ENCODE measurements at regions not wholly inside any gene's neighbourhood (a gene's known extent, or its start where the extent isn't known, plus 50 kb on each side); places are given as distances from the start of the nearest gene placed in this dataset.

DNA sequence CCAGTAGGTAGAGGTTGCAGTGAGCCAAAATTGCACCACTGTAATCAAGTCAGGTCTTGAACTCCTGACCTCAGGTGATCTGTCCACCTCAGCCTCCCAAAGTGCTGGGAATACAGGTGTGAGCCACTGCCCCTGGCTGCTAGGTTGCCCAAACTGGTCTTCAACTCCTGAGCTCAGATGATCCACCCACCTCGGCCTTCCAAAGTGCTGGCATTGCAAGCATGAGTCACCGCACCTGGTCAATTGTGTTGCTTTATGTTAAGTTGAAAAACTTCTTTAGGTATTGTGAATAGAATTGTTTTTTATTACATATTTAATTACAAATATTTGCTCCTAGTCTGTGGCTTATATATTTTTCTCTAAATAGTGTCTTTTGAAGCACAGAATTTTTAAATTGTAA is 80.5 kb downstream of the PRKAB2 start:
- Histone ChIP-seq H3K4me3 (no peak overlapping the region), H3K4me2 (no peak overlapping the region), H3K4me1 (no peaks in the 10 kb centered on the region), H3K27ac (no peak overlapping the region), H3K9me3 (peaks cover 8% of the 10 kb centered on the region; the same call in 1 of the 3 replicates)
- DNase-seq (ENCODE audit: low read depth in 1 of 2, low spot score in 1 of 2): no peak
- 41% methylated on average over 2 of the region's 2 CpGs for WGBS (ENCODE audit: missing lambda C conversion rate)
- FAIRE-seq: no peak
- POLR2A ChIA-PET: no interaction called here
- no peak for TF ChIP-seq RFX5 (IDR thresholded peaks at IDR 0.05)
- no peak for TF ChIP-seq ZNF302 (CRISPR knock-in tag; IDR thresholded peaks at IDR 0.05)
- no peak for ATAC-seq
- CTCF ChIA-PET: no interaction called here

DNA sequence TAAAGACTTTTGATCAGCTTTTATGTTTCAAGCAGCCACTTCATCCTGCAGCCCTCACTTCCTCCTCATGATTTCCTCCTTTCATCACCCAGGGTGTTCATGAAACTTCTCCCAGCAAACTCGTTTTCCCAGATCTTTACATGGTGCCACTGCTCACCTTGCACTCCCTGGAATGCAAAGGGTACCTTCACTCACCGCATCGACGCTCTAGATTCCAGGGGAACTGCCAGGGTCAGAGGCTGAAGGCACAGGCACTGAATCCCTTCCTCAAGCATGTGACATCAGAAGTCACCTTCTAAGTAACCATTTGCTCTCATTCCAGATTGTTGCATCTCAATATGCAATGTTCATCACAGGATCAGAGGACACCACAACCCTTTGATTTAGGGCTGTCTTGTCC is 82.8 kb downstream of the PRKAB2 start:
- Histone ChIP-seq H3K4me3 (no peak overlapping the region), H3K4me2 (no peak overlapping the region), H3K9me3 (peaks cover 18% of the 10 kb centered on the region; the same call in 2 of the 3 replicates), H3K27ac (no peak overlapping the region), H3K4me1 (no peaks in the 10 kb centered on the region)
- TF ChIP-seq RFX5 (IDR thresholded peaks at IDR 0.05): no peak
- no peak for TF ChIP-seq RAD21 (conservative IDR thresholded peaks at IDR 0.05 in 1 of 2, IDR thresholded peaks at IDR 0.05 in 1 of 2)
- no peak for TF ChIP-seq FOSL2 (IDR thresholded peaks at IDR 0.05)
- no peak for TF ChIP-seq FOSL2 (CRISPR knock-in tag; IDR thresholded peaks at IDR 0.05)
- TF ChIP-seq KDM1A (IDR thresholded peaks at IDR 0.05; ENCODE audit: low read depth): no peak
- TF ChIP-seq, protein P1, sequence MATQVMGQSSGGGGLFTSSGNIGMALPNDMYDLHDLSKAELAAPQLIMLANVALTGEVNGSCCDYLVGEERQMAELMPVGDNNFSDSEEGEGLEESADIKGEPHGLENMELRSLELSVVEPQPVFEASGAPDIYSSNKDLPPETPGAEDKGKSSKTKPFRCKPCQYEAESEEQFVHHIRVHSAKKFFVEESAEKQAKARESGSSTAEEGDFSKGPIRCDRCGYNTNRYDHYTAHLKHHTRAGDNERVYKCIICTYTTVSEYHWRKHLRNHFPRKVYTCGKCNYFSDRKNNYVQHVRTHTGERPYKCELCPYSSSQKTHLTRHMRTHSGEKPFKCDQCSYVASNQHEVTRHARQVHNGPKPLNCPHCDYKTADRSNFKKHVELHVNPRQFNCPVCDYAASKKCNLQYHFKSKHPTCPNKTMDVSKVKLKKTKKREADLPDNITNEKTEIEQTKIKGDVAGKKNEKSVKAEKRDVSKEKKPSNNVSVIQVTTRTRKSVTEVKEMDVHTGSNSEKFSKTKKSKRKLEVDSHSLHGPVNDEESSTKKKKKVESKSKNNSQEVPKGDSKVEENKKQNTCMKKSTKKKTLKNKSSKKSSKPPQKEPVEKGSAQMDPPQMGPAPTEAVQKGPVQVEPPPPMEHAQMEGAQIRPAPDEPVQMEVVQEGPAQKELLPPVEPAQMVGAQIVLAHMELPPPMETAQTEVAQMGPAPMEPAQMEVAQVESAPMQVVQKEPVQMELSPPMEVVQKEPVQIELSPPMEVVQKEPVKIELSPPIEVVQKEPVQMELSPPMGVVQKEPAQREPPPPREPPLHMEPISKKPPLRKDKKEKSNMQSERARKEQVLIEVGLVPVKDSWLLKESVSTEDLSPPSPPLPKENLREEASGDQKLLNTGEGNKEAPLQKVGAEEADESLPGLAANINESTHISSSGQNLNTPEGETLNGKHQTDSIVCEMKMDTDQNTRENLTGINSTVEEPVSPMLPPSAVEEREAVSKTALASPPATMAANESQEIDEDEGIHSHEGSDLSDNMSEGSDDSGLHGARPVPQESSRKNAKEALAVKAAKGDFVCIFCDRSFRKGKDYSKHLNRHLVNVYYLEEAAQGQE (IDR thresholded peaks at IDR 0.05): no peak
- TF ChIP-seq, protein P2, sequence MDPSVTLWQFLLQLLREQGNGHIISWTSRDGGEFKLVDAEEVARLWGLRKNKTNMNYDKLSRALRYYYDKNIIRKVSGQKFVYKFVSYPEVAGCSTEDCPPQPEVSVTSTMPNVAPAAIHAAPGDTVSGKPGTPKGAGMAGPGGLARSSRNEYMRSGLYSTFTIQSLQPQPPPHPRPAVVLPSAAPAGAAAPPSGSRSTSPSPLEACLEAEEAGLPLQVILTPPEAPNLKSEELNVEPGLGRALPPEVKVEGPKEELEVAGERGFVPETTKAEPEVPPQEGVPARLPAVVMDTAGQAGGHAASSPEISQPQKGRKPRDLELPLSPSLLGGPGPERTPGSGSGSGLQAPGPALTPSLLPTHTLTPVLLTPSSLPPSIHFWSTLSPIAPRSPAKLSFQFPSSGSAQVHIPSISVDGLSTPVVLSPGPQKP (IDR thresholded peaks at IDR 0.05; ENCODE audit: low read depth, low read length): no peak
- ATAC-seq: no peak
- 22% methylated on average over 4 of the region's 4 CpGs for WGBS (ENCODE audit: missing lambda C conversion rate)
- CTCF ChIA-PET: no interaction called here
- DNase-seq (ENCODE audit: low read depth in 1 of 2, low spot score in 1 of 2): no peak
- no peak for FAIRE-seq
- POLR2A ChIA-PET: no interaction called here

DNA sequence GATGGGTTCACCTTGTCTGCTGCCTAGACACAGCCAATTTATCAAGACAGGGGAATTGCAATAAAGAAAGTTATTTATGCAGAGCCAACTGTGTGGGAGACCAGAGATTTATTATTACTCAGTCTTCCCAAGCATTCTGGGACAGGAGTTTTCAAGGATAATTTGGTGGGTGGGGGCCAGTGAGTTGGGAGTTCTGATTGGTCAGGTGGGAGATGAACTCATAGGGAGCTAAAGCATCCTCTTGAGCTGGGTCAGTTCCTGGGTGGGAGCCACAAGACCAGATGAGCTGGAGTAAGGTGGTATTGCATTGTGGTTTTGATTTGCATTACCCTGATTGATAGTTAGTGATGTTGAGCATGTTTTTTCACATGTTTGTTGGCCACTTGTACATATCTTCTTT is 86.1 kb downstream of the PRKAB2 start:
- ChIA-PET POLR2A (no interaction called here), CTCF (no interaction called here)
- H3K27ac ChIP-seq: no peak overlapping the region
- peaks cover 18% of the 10 kb centered on the region; the same call in 2 of the 3 replicates for H3K9me3 ChIP-seq
- FAIRE-seq: no peak
- 0 out of 3 replicates have a peak, but pooled peaks cover 3% of the 10 kb centered on the region for H3K4me1 ChIP-seq
- ATAC-seq: no peak
- no peak for TF ChIP-seq EHF (CRISPR knock-in tag; IDR thresholded peaks at IDR 0.05)
- TF ChIP-seq POLR2AphosphoS2 (conservative IDR thresholded peaks at IDR 0.05; ENCODE audit: low read length): no peak
- TF ChIP-seq CEBPB (IDR thresholded peaks at IDR 0.05): no peak
- TF ChIP-seq KDM1A (IDR thresholded peaks at IDR 0.05; ENCODE audit: low read depth): no peak
- TF ChIP-seq, protein P3, sequence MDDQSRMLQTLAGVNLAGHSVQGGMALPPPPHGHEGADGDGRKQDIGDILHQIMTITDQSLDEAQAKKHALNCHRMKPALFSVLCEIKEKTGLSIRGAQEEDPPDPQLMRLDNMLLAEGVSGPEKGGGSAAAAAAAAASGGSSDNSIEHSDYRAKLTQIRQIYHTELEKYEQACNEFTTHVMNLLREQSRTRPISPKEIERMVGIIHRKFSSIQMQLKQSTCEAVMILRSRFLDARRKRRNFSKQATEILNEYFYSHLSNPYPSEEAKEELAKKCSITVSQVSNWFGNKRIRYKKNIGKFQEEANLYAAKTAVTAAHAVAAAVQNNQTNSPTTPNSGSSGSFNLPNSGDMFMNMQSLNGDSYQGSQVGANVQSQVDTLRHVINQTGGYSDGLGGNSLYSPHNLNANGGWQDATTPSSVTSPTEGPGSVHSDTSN (IDR thresholded peaks at IDR 0.05): no peak
- TF ChIP-seq FOSL2 (IDR thresholded peaks at IDR 0.05): no peak
- TF ChIP-seq FOSL2 (CRISPR knock-in tag; IDR thresholded peaks at IDR 0.05): no peak
- TF ChIP-seq, protein P4, sequence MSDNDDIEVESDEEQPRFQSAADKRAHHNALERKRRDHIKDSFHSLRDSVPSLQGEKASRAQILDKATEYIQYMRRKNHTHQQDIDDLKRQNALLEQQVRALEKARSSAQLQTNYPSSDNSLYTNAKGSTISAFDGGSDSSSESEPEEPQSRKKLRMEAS (IDR thresholded peaks at IDR 0.05): no peak
- no peak for TF ChIP-seq HOXB13 (CRISPR knock-in tag; IDR thresholded peaks at IDR 0.05; ENCODE audit: low read depth)
- no peak for TF ChIP-seq RAD21 (conservative IDR thresholded peaks at IDR 0.05 in 1 of 2, IDR thresholded peaks at IDR 0.05 in 1 of 2)
- TF ChIP-seq, protein P5, sequence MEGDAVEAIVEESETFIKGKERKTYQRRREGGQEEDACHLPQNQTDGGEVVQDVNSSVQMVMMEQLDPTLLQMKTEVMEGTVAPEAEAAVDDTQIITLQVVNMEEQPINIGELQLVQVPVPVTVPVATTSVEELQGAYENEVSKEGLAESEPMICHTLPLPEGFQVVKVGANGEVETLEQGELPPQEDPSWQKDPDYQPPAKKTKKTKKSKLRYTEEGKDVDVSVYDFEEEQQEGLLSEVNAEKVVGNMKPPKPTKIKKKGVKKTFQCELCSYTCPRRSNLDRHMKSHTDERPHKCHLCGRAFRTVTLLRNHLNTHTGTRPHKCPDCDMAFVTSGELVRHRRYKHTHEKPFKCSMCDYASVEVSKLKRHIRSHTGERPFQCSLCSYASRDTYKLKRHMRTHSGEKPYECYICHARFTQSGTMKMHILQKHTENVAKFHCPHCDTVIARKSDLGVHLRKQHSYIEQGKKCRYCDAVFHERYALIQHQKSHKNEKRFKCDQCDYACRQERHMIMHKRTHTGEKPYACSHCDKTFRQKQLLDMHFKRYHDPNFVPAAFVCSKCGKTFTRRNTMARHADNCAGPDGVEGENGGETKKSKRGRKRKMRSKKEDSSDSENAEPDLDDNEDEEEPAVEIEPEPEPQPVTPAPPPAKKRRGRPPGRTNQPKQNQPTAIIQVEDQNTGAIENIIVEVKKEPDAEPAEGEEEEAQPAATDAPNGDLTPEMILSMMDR (IDR thresholded peaks at IDR 0.05): no peak
- no peak for TF ChIP-seq HOXB5 (CRISPR knock-in tag; IDR thresholded peaks at IDR 0.05)
- TF ChIP-seq RFX5 (IDR thresholded peaks at IDR 0.05): no peak
- no peak overlapping the region for H3K4me2 ChIP-seq
- DNase-seq (ENCODE audit: low read depth in 1 of 2, low spot score in 1 of 2): no peak
- H3K4me3 ChIP-seq: no peak overlapping the region
